NCI-H510A (cell line): ENCODE measurements at regions not wholly inside any gene's neighbourhood (a gene's known extent, or its start where the extent isn't known, plus 50 kb on each side); places are given as distances from the start of the nearest gene placed in this dataset.

Source experiments
- DNase-seq: peaks from one replicate; lab custom pipeline; 2025; lab: John Stamatoyannopoulos, UW

GRCh38 chr7:25557379-25557917 is 329.2 kb upstream of the NPVF start:
- DNase-seq: no peak

GRCh38 chr7:25557930-25558329 is 329.6 kb upstream of the NPVF start:
- DNase-seq: no peak

GRCh38 chr7:25558605-25559004 is 330.3 kb upstream of the NPVF start:
- no peak for DNase-seq

GRCh38 chr7:25559581-25560367 is 331.5 kb upstream of the NPVF start:
- DNase-seq: no peak

GRCh38 chr7:25562673-25563182 is 334.4 kb upstream of the NPVF start:
- no peak for DNase-seq

GRCh38 chr7:25565002-25565401 is 336.7 kb upstream of the NPVF start:
- no peak for DNase-seq

GRCh38 chr7:25565949-25566348 is 337.7 kb upstream of the NPVF start:
- no peak for DNase-seq

GRCh38 chr7:25567430-25567829 is 339.1 kb upstream of the NPVF start:
- DNase-seq: no peak

GRCh38 chr7:25569765-25570164 is 341.5 kb upstream of the NPVF start:
- no peak for DNase-seq

- no peak for DNase-seq
Observed at GRCh38 chr7:25572423-25572822, 344.1 kb upstream of the NPVF start.

GRCh38 chr7:25574828-25575227 is 346.5 kb upstream of the NPVF start:
- no peak for DNase-seq

GRCh38 chr7:25575634-25576033 is 347.3 kb upstream of the NPVF start:
- DNase-seq: no peak

- no peak for DNase-seq
Observed at GRCh38 chr7:25578991-25579777, 350.9 kb upstream of the NPVF start.

GRCh38 chr7:25579778-25580075 is 351.4 kb upstream of the NPVF start:
- DNase-seq: no peak

- no peak for DNase-seq
Observed at GRCh38 chr7:25580141-25580540, 351.9 kb upstream of the NPVF start.

GRCh38 chr7:25583621-25584020 is 355.3 kb upstream of the NPVF start:
- no peak for DNase-seq

- DNase-seq: no peak
Observed at GRCh38 chr7:25584112-25584938, 356.0 kb upstream of the NPVF start.

- DNase-seq: no peak
Observed at GRCh38 chr7:25586513-25586912, 358.2 kb upstream of the NPVF start.

- no peak for DNase-seq
Observed at GRCh38 chr7:25594122-25594521, 365.8 kb upstream of the NPVF start.

GRCh38 chr7:25594728-25595127 is 366.4 kb upstream of the NPVF start:
- DNase-seq: no peak

GRCh38 chr7:25595996-25596395 is 367.7 kb upstream of the NPVF start:
- no peak for DNase-seq

GRCh38 chr7:25596443-25596842 is 368.2 kb upstream of the NPVF start:
- DNase-seq: no peak
